HT-29 (cell line): ENCODE measurements at regions not wholly inside any gene's neighbourhood (a gene's known extent, or its start where the extent isn't known, plus 50 kb on each side); places are given as distances from the start of the nearest gene placed in this dataset.

Experiments used
- DNase-seq: peaks from one replicate; pipeline ENCODE4 v3.0.0-alpha.2; 2015; ENCODE audit warnings: low spot score

DNA sequence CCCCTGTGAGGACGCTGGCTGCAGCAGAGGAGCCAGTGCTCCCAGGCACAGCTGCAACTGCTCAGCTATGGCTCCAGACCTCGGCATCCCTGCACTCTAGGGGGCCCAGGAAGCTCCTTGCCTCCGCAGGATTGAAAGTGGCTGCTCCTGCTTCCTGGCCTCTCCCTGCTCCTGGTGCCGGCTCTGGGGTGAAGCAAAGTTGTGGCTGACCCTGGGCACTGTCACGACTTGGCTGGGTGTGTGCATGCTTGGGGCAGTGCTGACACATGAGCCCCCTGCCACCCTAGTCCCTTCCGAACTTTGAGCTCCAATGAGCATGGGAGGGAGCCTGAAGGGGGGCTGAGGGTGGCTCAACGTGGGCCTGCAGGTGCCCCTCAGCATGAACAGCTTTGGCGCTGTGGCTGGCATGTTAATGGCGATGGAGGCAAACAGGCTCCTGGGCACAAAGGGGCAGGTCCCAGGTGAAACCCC, 1512.2 kb downstream of the KCNT2 start:
- DNase-seq, result no peak

DNA sequence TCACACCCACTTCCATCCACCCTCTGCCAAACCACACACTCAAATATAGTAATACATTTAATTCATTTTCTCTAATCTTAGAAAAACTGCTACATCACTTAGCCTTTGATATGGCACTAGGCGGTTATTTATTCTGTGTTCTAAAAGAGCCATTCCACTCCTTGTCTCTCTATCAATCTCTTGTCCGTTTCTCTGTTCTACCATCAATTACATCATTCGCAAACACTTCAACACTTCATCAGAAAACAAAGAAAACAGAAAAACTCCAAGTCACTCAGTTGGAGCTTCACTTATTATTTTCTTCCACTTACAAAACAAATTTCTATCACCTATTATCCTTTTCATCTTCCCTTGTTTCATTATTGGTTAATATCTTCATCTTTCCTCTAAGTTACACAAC, 1523.0 kb downstream of the KCNT2 start:
- no peak for DNase-seq

GRCh38 chr1:195082183-195082582, 1526.1 kb downstream of the KCNT2 start:
- no peak for DNase-seq

DNA sequence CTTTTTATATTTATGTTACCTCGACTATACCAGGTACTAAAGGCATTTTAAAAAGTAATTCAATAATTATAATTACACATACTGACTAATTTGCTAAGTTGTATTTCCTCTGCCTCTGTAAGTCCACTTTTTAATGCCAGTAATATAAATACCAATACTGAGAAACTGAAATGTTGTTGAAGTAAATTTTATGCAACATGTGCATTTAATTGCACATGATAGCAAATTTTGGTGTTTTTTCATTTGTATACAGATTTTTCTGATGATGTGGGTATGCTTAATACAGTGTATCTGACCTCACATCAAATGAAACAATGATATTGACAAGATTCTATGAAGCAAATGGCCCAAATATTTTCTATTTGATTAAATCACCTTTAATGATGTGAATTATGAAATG, 1531.6 kb downstream of the KCNT2 start:
- DNase-seq, result no peak

DNA sequence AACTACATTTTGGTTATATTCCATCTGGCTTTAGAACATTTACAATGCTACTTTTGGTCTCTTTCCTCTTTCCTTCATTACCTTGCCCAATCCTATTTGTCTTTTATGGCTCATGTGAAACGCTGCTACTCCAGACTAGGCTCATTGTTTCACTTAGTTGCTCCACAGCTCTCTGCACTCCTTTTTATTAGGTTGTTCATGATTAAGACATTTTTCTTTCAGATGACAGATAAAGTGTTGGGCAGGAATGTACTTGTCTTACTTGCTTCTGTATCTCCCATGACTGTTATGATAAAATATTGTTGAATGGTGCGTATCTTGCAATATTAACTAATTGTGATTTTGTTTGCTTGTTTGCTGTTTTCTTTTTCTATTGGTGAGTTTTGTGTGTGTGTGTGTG, 1532.3 kb downstream of the KCNT2 start:
- no peak for DNase-seq

GRCh38 chr1:195071461-195071860, 1536.8 kb downstream of the KCNT2 start:
- no peak for DNase-seq

DNA sequence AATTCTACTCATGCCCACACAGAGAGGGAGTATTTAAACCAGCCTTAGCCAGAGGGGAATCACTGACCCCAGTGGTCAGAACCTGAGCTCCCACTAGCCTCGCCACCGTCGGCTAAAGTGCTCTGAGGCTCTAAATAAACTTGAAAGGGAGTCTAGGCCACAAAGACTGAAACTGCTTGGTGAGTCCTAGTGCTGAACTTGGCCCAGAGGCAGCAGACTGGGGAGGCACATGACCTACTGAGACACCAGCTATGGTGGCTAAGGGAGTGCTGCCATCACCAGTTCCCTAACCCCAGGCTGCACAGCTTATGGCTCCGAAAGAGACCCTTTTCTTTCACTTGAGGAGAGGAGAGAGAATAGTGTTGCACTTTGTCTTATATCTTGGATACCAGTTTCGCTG, 1542.8 kb downstream of the KCNT2 start:
- no peak for DNase-seq

DNA sequence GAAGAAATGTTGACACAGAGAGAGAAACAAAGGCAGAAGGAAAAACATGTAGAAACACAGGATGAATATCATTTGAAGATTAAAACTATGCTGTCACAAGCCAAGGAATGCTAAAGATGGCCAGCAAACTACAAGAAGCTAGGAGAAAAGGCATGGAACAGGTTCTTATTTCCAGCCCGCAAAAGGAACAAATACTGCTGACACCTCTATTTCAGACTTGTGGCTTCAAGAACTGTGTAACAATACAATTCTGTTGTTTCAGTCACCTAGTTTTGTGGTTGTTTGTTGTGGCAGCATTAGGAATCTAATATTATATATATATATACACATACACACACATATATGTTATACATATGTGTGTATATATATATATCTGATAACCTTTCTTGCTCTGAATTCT, 1543.9 kb downstream of the KCNT2 start:
- DNase-seq, result no peak

- no peak for DNase-seq
Observed at GRCh38 chr1:195054217-195054687, 1554.0 kb downstream of the KCNT2 start.

DNA sequence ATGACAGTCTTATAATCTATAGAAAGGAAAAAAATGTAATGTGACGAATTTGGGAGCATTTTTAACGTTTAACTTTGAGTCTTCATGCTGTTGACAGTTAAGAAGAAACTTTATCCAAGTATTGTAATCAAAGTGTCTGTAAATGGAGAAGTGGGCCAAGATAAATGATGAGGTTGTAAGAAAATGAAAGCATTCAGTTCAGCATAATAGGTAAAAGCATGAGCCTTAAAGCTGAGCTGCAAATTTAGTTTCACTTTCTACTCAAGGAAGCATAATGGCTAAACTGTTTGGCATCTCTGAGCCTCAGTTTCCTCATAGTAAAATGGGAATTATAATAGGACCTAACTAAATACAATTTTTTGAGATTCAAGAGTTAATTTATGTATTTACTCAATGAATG, 1554.8 kb downstream of the KCNT2 start:
- no peak for DNase-seq

GRCh38 chr1:195047772-195048171, 1560.5 kb downstream of the KCNT2 start:
- no peak for DNase-seq

DNA sequence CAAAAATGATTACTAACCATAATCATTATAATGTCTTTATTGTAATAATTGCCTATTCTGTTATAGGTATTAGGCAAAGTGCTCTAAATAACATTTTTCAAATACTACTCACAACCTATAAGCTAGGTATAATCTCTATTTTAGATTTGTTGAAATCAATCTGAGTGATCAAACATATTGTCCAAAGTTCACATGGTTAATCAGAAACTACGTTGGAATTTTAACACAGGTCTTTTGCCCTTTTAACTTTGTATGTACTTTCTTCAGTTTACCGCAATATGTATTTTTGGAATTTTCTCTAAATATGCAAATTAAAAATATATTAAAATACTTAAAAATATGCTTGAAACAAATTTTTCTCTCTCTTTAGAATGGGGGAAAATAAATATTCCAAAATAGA, 1563.2 kb downstream of the KCNT2 start:
- DNase-seq, result no peak

DNA sequence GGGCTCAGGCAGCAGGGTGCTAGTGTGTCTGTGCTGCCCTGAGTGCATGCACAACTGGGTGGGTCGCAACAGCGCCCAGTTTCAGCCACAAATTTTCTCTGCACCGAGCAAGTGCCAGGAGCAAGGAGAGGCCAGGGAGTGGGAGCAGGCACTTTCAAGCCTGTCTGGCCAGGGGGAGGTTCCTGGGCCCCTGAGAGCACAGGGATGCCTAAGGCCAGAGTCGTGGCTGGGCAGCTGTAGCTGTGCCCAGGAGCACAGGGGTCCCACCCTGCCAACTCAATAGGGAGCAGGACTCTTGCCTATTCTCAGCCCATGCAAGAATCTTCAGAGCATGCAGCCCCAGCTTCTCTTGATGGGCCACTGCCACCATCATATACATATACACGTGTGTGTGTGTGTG, 1577.4 kb downstream of the KCNT2 start:
- no peak for DNase-seq

- DNase-seq, result no peak
Observed at GRCh38 chr1:195026792-195027191, 1581.4 kb downstream of the KCNT2 start.

GRCh38 chr1:195019385-195019784, 1588.9 kb downstream of the KCNT2 start:
- no peak for DNase-seq

GRCh38 chr1:195012995-195013394, 1595.2 kb downstream of the KCNT2 start:
- DNase-seq, result no peak

- DNase-seq, result no peak
Observed at GRCh38 chr1:195005338-195005737, 1602.9 kb downstream of the KCNT2 start.

DNA sequence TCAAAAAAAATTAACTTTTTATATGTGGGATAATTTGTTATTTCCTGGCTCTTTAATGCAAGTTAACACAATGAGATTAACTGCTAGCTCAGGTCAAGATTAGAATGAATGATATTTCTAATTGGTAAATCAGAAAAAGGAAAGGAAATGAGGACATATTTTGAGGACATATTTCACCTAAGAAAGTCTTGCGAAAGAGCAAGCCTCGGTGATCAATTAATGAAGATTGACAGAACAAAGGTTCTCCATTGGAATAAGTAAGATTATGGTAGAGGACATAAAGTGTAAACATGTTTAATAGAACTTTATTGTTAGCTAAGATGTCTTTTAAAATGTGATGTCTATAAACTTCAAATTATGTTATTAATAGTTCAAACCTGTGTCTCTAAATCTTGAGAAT, 1617.8 kb downstream of the KCNT2 start:
- no peak for DNase-seq

DNA sequence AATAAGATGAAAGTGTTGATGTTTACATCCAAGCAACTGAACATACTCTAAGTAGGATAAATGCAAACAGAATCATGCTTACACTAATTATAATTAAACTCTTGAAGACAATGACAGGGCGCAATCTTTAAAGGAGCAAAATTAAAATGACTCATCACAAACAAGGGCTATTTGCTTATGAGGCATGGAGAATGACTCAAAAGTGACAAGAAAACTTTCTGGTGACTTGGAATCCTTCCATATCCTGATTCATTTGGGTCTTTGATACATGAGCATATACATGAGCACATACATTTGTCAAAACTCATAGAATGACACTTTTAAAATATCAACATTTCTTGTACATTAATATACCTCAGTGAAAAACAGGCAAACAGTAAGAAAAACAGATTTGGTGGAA, 1632.3 kb downstream of the KCNT2 start:
- DNase-seq, result peak; percentile 32

DNA sequence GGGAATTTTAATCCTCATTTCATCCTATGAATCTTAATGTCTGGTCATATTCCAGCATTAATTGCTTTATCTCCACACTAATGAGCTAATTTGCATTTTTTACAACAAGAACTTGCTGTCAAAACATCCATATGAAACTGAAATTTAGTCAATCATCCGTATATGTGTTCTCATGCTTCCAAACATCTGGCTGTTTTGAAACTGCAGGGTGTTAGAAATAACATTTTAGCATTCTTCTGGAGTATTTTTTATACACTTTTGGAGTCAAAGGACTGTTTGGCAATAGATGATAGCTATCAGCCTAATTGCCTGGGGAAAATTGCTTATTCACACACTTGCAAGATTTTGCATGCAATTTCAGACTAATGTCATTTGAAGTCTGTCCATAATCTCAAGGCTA, 1639.3 kb downstream of the KCNT2 start:
- DNase-seq, result no peak

GRCh38 chr1:194959795-194960194, 1648.4 kb downstream of the KCNT2 start:
- no peak for DNase-seq

DNA sequence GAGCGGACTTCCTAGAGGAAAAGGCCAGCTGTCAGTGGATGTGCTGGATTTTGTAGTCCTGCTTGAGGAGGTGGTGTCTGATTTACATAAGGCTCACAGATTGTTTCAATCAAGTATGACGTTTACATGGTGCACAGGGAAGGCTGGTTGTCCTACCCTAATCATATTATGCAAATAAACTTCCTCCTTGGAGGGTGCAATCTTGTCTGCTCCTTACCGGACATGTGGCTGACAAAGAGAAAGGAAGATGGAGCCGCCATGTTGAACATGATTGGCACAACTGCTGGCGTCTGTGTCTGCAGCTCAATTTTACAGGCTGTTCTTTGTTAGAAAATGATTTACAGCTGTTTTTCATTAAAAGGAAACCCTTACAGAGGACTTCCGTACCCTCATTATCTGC, 1656.1 kb downstream of the KCNT2 start:
- no peak for DNase-seq

DNA sequence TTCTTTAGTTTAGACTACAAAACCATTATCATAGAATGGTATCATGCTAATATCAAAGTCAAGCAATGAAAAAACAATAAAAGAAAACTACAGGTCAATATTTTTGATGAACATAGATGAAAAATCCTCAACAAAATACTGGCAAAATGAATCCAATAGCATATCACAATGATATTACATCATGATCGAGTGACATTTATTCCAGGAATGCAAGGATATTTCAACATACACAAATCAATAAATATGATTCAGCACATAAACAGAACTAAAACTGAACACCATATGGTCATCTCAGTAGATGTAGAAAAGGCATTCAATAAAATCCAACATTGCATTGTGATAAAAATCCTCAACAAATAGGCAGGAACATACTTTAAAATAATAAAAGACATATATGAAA, 1657.7 kb downstream of the KCNT2 start:
- no peak for DNase-seq

DNA sequence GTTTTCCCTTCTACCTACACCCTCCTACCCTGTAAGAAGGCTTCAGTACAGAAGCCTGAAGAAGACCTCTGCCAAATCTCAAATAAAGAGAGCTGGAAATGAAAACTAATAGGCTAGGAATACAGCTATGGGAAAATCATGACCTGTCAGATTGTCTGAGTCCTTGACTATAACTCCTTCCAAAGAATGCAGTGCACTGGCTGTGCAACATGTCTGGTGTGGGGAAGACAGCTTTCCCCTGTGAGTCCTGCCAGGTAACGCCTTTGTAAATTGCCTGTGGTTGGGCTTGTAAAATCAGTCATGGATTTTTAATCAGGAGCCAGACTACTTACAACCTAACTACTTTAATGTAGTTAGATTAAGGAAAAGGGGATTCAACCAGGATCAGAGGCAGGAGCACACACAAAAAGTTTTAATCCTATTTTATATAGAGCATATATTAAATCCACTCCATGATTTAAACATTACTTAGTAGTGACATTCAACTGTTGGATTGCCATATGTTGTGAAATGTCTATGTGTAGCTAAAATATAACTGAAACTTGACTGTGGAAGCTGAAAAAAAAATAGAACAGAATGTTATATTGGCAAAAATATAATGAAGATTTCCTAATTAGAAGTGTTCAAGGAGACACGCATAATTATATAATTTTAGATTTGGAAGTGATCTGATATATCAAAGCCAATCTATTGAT, 1667.8 kb downstream of the KCNT2 start:
- no peak for DNase-seq
